AG09309 (cell line): ENCODE measurements at regions not wholly inside any gene's neighbourhood (a gene's known extent, or its start where the extent isn't known, plus 50 kb on each side); places are given as distances from the start of the nearest gene placed in this dataset.
A peak's percentile ranks its signal among the peaks of the same experiment; 100 is the strongest.

Experiments
- DNase-seq: peaks from one replicate; pipeline ENCODE4 v3.0.0-alpha.2; 2010; ENCODE audit warnings: low read depth
- H3K4me3 ChIP-seq: 2 replicates; pipeline ENCODE4 v1.5.1; 2011; ENCODE audit warnings: mild to moderate bottlenecking, low read depth, low read length, moderate library complexity; ENCODE audit not compliant: control insufficient read depth
- CTCF ChIP-seq: IDR thresholded peaks from 2 replicates; pipeline ENCODE4 v1.5.1; 2011; ENCODE audit warnings: mild to moderate bottlenecking, low read depth, low read length, inconsistent platforms; ENCODE audit not compliant: insufficient read depth, control insufficient read depth; ENCODE audit errors: missing control alignments

GRCh38 chr6:211871-212497, 80.3 kb upstream of the DUSP22 start:
- DNase-seq, result no peak
- H3K4me3 ChIP-seq, result no peak overlapping the region
- no peak for TF ChIP-seq CTCF

- DNase-seq, result no peak
- no peak for TF ChIP-seq CTCF
- H3K4me3 ChIP-seq, result no peak overlapping the region
These were observed 79.0 kb upstream of the DUSP22 start for GRCh38 chr6:213284-213683.

- no peak overlapping the region for H3K4me3 ChIP-seq
- DNase-seq, result no peak
- TF ChIP-seq CTCF, result no peak
These were observed 77.9 kb upstream of the DUSP22 start for GRCh38 chr6:214428-214827.

GRCh38 chr6:215335-216034, 76.8 kb upstream of the DUSP22 start:
- no peak for TF ChIP-seq CTCF
- DNase-seq, result no peak

GRCh38 chr6:217048-217659, 75.1 kb upstream of the DUSP22 start:
- no peak overlapping the region for H3K4me3 ChIP-seq
- no peak for DNase-seq
- peak; percentile 52 for TF ChIP-seq CTCF

More at GRCh38 chr6:215335-216034, 76.8 kb upstream of the DUSP22 start:
- no peak overlapping the region for H3K4me3 ChIP-seq

GRCh38 chr6:218153-219018, 73.9 kb upstream of the DUSP22 start:
- no peak overlapping the region for H3K4me3 ChIP-seq
- TF ChIP-seq CTCF, result no peak
- no peak for DNase-seq
